ENCODE measurements at regions not wholly inside any gene's neighbourhood (a gene's known extent, or its start where the extent isn't known, plus 50 kb on each side); places are given as distances from the start of the nearest gene placed in this dataset.

GRCh38 chr16:50428116-50428515 lies 59.3 kb upstream of the BRD7 start:
- no peak overlapping the region for H3K4me3 ChIP-seq (ENCODE audit: insufficient read depth in 1 of 2, low read depth in 1 of 2, low read length in 2 of 2)
- no peak overlapping the region for H3K18ac ChIP-seq (ENCODE audit: low read depth in 1 of 2, low read length in 2 of 2)
- no peak overlapping the region for H3K27ac ChIP-seq (ENCODE audit: low read length, poor library complexity, severe bottlenecking)
- H3K36me3 ChIP-seq (ENCODE audit: control insufficient read depth in 1 of 2, insufficient read depth in 2 of 2, low read depth in 1 of 2, low read length in 2 of 2), result no peaks in the 10 kb centered on the region
- H4K91ac ChIP-seq (ENCODE audit: low read length), result no peak overlapping the region
- H2BK120ac ChIP-seq (ENCODE audit: low read depth, low read length), result no peak overlapping the region
- H3K23ac ChIP-seq (ENCODE audit: low read length in 2 of 2), result no peak overlapping the region
- no peak overlapping the region for H4K8ac ChIP-seq (ENCODE audit: low read length)
- peaks cover 21 to 25% of the 10 kb centered on the region in 2 experiments for H3K27me3 ChIP-seq (ENCODE audit: control insufficient read depth in 1 of 2, insufficient read depth in 1 of 2, low read length in 2 of 2)
- H3K9ac ChIP-seq (ENCODE audit: low read length), result no peak overlapping the region
- H2BK15ac ChIP-seq (ENCODE audit: low read depth, poor library complexity, severe bottlenecking), result no peak overlapping the region
- 84% methylated on average over 1 of the region's 2 CpGs for WGBS
- no peak overlapping the region for H3K4me2 ChIP-seq (ENCODE audit: low read length, poor library complexity, severe bottlenecking)
- H2BK12ac ChIP-seq (ENCODE audit: low read length in 2 of 2), result no peak overlapping the region
- no peak overlapping the region for H2AK5ac ChIP-seq (ENCODE audit: low read length, severe bottlenecking)
- DNase-seq, result no peak
- no peak overlapping the region for H3K14ac ChIP-seq (ENCODE audit: low read length in 2 of 2)
- H3K4me1 ChIP-seq (ENCODE audit: control insufficient read depth, insufficient read depth, low read depth, low read length), result peaks cover 1% of the 10 kb centered on the region
- no peak overlapping the region for H2AFZ ChIP-seq (ENCODE audit: low read depth, low read length)
- H3K79me1 ChIP-seq (replicated peaks; ENCODE audit: low read length, poor library complexity, severe bottlenecking), result no peaks in the 10 kb centered on the region
- H2BK5ac ChIP-seq (ENCODE audit: low read depth, low read length, poor library complexity, severe bottlenecking), result no peak overlapping the region
- no peak overlapping the region for H3K4ac ChIP-seq (ENCODE audit: low read depth in 1 of 2, low read length in 2 of 2)
- no peaks in the 10 kb centered on the region for H3K9me3 ChIP-seq (ENCODE audit: control insufficient read depth, low read length)

- Histone ChIP-seq H2AK5ac (ENCODE audit: low read length, severe bottlenecking) (no peak overlapping the region), H3K4ac (ENCODE audit: low read depth in 1 of 2, low read length in 2 of 2) (no peak overlapping the region), H2AFZ (ENCODE audit: low read depth, low read length) (no peak overlapping the region), H3K27me3 (ENCODE audit: control insufficient read depth in 1 of 2, insufficient read depth in 1 of 2, low read length in 2 of 2) (peaks cover 11 to 30% of the 10 kb centered on the region in 2 experiments), H3K4me3 (ENCODE audit: insufficient read depth in 1 of 2, low read depth in 1 of 2, low read length in 2 of 2) (no peak overlapping the region), H3K18ac (ENCODE audit: low read depth in 1 of 2, low read length in 2 of 2) (no peak overlapping the region), H3K4me1 (ENCODE audit: control insufficient read depth, insufficient read depth, low read depth, low read length) (peaks cover 1% of the 10 kb centered on the region), H3K9ac (ENCODE audit: low read length) (no peak overlapping the region), H2BK120ac (ENCODE audit: low read depth, low read length) (no peak overlapping the region), H3K79me1 (replicated peaks; ENCODE audit: low read length, poor library complexity, severe bottlenecking) (no peaks in the 10 kb centered on the region), H3K36me3 (ENCODE audit: control insufficient read depth in 1 of 2, insufficient read depth in 2 of 2, low read depth in 1 of 2, low read length in 2 of 2) (no peaks in the 10 kb centered on the region), H3K14ac (ENCODE audit: low read length in 2 of 2) (no peak overlapping the region), H2BK15ac (ENCODE audit: low read depth, poor library complexity, severe bottlenecking) (no peak overlapping the region), H3K27ac (ENCODE audit: low read length, poor library complexity, severe bottlenecking) (no peak overlapping the region), H4K91ac (ENCODE audit: low read length) (no peak overlapping the region), H3K4me2 (ENCODE audit: low read length, poor library complexity, severe bottlenecking) (no peak overlapping the region), H3K23ac (ENCODE audit: low read length in 2 of 2) (no peak overlapping the region), H2BK12ac (ENCODE audit: low read length in 2 of 2) (no peak overlapping the region), H4K8ac (ENCODE audit: low read length) (no peak overlapping the region), H3K9me3 (ENCODE audit: control insufficient read depth, low read length) (no peaks in the 10 kb centered on the region), H2BK5ac (ENCODE audit: low read depth, low read length, poor library complexity, severe bottlenecking) (no peak overlapping the region)
- 92% methylated on average over 5 of the region's 6 CpGs for WGBS
- no peak for DNase-seq
Measured at GRCh38 chr16:50427107-50427506, 58.3 kb upstream of the BRD7 start.

GRCh38 chr16:50425648-50426047 lies 56.9 kb upstream of the BRD7 start:
- Histone ChIP-seq H3K18ac (ENCODE audit: low read depth in 1 of 2, low read length in 2 of 2) (no peak overlapping the region), H2BK5ac (ENCODE audit: low read depth, low read length, poor library complexity, severe bottlenecking) (no peak overlapping the region), H3K4me2 (ENCODE audit: low read length, poor library complexity, severe bottlenecking) (no peak overlapping the region), H3K9ac (ENCODE audit: low read length) (no peak overlapping the region), H3K9me3 (ENCODE audit: control insufficient read depth, low read length) (peaks cover 7% of the 10 kb centered on the region), H3K4me3 (ENCODE audit: insufficient read depth in 1 of 2, low read depth in 1 of 2, low read length in 2 of 2) (no peak overlapping the region), H3K4ac (ENCODE audit: low read depth in 1 of 2, low read length in 2 of 2) (no peak overlapping the region), H2BK15ac (ENCODE audit: low read depth, poor library complexity, severe bottlenecking) (no peak overlapping the region), H3K79me1 (replicated peaks; ENCODE audit: low read length, poor library complexity, severe bottlenecking) (no peaks in the 10 kb centered on the region), H3K27me3 (ENCODE audit: control insufficient read depth in 1 of 2, insufficient read depth in 1 of 2, low read length in 2 of 2) (peaks cover 15 to 28% of the 10 kb centered on the region in 2 experiments), H3K27ac (ENCODE audit: low read length, poor library complexity, severe bottlenecking) (no peak overlapping the region), H3K14ac (ENCODE audit: low read length in 2 of 2) (no peak overlapping the region), H4K8ac (ENCODE audit: low read length) (no peak overlapping the region), H4K91ac (ENCODE audit: low read length) (no peak overlapping the region), H2AFZ (ENCODE audit: low read depth, low read length) (no peak overlapping the region), H2BK120ac (ENCODE audit: low read depth, low read length) (no peak overlapping the region), H2AK5ac (ENCODE audit: low read length, severe bottlenecking) (no peak overlapping the region), H3K36me3 (ENCODE audit: control insufficient read depth in 1 of 2, insufficient read depth in 2 of 2, low read depth in 1 of 2, low read length in 2 of 2) (no peaks in the 10 kb centered on the region), H3K4me1 (ENCODE audit: control insufficient read depth, insufficient read depth, low read depth, low read length) (peaks cover 1% of the 10 kb centered on the region), H2BK12ac (ENCODE audit: low read length in 2 of 2) (no peak overlapping the region), H3K23ac (ENCODE audit: low read length in 2 of 2) (no peak overlapping the region)
- DNase-seq, result no peak
- 15% methylated on average over 5 of the region's 8 CpGs for WGBS

- H3K36me3 ChIP-seq (ENCODE audit: control insufficient read depth in 1 of 2, insufficient read depth in 2 of 2, low read depth in 1 of 2, low read length in 2 of 2), result no peaks in the 10 kb centered on the region
- no peak overlapping the region for H3K4me3 ChIP-seq (ENCODE audit: insufficient read depth in 1 of 2, low read depth in 1 of 2, low read length in 2 of 2)
- no peak overlapping the region for H3K4ac ChIP-seq (ENCODE audit: low read depth in 1 of 2, low read length in 2 of 2)
- no peak overlapping the region for H3K18ac ChIP-seq (ENCODE audit: low read depth in 1 of 2, low read length in 2 of 2)
- H3K27me3 ChIP-seq (ENCODE audit: control insufficient read depth in 1 of 2, insufficient read depth in 1 of 2, low read length in 2 of 2), result peaks cover 15 to 28% of the 10 kb centered on the region in 2 experiments
- no peak for DNase-seq
- no peaks in the 10 kb centered on the region for H3K79me1 ChIP-seq (replicated peaks; ENCODE audit: low read length, poor library complexity, severe bottlenecking)
- peaks cover 1% of the 10 kb centered on the region for H3K4me1 ChIP-seq (ENCODE audit: control insufficient read depth, insufficient read depth, low read depth, low read length)
- H3K27ac ChIP-seq (ENCODE audit: low read length, poor library complexity, severe bottlenecking), result no peak overlapping the region
- H2AK5ac ChIP-seq (ENCODE audit: low read length, severe bottlenecking), result no peak overlapping the region
- peaks cover 10% of the 10 kb centered on the region for H3K9me3 ChIP-seq (ENCODE audit: control insufficient read depth, low read length)
- no peak overlapping the region for H2BK5ac ChIP-seq (ENCODE audit: low read depth, low read length, poor library complexity, severe bottlenecking)
- no peak overlapping the region for H2BK120ac ChIP-seq (ENCODE audit: low read depth, low read length)
- H3K4me2 ChIP-seq (ENCODE audit: low read length, poor library complexity, severe bottlenecking), result no peak overlapping the region
- H4K8ac ChIP-seq (ENCODE audit: low read length), result no peak overlapping the region
- H2BK15ac ChIP-seq (ENCODE audit: low read depth, poor library complexity, severe bottlenecking), result no peak overlapping the region
- no peak overlapping the region for H3K23ac ChIP-seq (ENCODE audit: low read length in 2 of 2)
- H3K14ac ChIP-seq (ENCODE audit: low read length in 2 of 2), result no peak overlapping the region
- H2BK12ac ChIP-seq (ENCODE audit: low read length in 2 of 2), result no peak overlapping the region
- no peak overlapping the region for H4K91ac ChIP-seq (ENCODE audit: low read length)
- H2AFZ ChIP-seq (ENCODE audit: low read depth, low read length), result no peak overlapping the region
- WGBS, result 79% methylated on average over 3 of the region's 3 CpGs
- H3K9ac ChIP-seq (ENCODE audit: low read length), result no peak overlapping the region
Measured at GRCh38 chr16:50425044-50425443, 56.3 kb upstream of the BRD7 start.
